ENCODE measurements at regions not wholly inside any gene's neighbourhood (a gene's known extent, or its start where the extent isn't known, plus 50 kb on each side); places are given as distances from the start of the nearest gene placed in this dataset.
"Not testable (repeated sequence)": the region's sequence is repeated elsewhere in the genome, so short reads cannot be mapped to it uniquely, and the experiment has no call there.

GRCh38 chr14:106329987-106330774 is 803.8 kb downstream of the TMEM121 start:
- H3K4me1 ChIP-seq (ENCODE audit: control insufficient read depth, insufficient read depth, low read length); H3K27ac ChIP-seq (ENCODE audit: insufficient read depth, low read depth, low read length, poor library complexity, severe bottlenecking): not testable (repeated sequence)
- 49 to 58% methylated on average over 4 to 5 of the region's 8 CpGs for WGBS, 2 experiments

DNA sequence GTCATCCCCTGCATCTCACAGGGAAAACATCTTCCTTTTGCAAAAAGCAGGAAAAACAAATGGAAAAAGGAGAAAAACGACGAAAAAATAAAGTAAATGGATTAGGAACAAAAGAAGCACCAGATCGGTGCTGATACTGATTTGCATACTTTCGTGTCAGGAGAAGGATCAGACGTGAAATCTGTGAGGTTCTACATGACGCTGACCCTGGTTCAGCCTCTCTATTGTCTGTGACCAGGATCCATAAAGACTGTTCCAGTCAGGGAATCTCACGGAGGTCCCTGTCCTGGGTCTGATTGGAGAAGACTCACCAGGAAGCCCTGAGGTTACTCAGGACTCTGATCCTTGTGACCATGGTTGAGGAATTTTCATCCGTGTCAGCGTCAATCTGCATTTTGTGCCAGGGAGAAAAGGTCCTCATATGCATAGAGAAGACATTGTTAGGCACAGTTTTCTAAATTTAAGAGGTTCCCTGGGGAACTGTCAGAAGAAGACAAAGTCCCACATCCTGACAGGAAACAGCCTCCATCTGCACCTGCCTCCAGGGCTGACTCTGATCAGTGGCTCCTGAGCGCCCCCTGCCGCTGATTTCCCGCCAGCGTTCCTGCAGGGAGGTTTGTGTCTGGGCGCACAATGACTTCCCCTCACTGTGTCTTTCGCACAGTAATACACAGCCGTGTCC is 808.2 kb downstream of the TMEM121 start:
- 65 to 68% methylated on average over 14 of the region's 16 CpGs for WGBS, 2 experiments
- not testable (repeated sequence) for H3K9me3 ChIP-seq (ENCODE audit: control insufficient read depth, low read length); H3K36me3 ChIP-seq (ENCODE audit: control insufficient read depth, insufficient read depth, low read length); H3K27me3 ChIP-seq (ENCODE audit: control insufficient read depth, insufficient read depth, low read length, poor library complexity, severe bottlenecking); H3K27ac ChIP-seq (ENCODE audit: insufficient read depth, low read depth, low read length, poor library complexity, severe bottlenecking); H3K4me3 ChIP-seq (ENCODE audit: insufficient read depth, low read depth, low read length); H3K4me1 ChIP-seq (ENCODE audit: control insufficient read depth, insufficient read depth, low read length)

More at GRCh38 chr14:106329987-106330774, 803.8 kb downstream of the TMEM121 start:
- not testable (repeated sequence) for H3K27me3 ChIP-seq (ENCODE audit: control insufficient read depth, insufficient read depth, low read length, poor library complexity, severe bottlenecking); H3K9me3 ChIP-seq (ENCODE audit: control insufficient read depth, low read length); H3K4me3 ChIP-seq (ENCODE audit: insufficient read depth, low read depth, low read length); H3K36me3 ChIP-seq (ENCODE audit: control insufficient read depth, insufficient read depth, low read length)

- not testable (repeated sequence) for H3K4me1 ChIP-seq (ENCODE audit: control insufficient read depth, insufficient read depth, low read length); H3K27ac ChIP-seq (ENCODE audit: insufficient read depth, low read depth, low read length, poor library complexity, severe bottlenecking); H3K36me3 ChIP-seq (ENCODE audit: control insufficient read depth, insufficient read depth, low read length); H3K4me3 ChIP-seq (ENCODE audit: insufficient read depth, low read depth, low read length); H3K27me3 ChIP-seq (ENCODE audit: control insufficient read depth, insufficient read depth, low read length, poor library complexity, severe bottlenecking); H3K9me3 ChIP-seq (ENCODE audit: control insufficient read depth, low read length)
- WGBS, 2 experiments: 79 to 85% methylated on average over 4 of the region's 6 CpGs
Measured at GRCh38 chr14:106335110-106335429, 808.7 kb downstream of the TMEM121 start.

DNA sequence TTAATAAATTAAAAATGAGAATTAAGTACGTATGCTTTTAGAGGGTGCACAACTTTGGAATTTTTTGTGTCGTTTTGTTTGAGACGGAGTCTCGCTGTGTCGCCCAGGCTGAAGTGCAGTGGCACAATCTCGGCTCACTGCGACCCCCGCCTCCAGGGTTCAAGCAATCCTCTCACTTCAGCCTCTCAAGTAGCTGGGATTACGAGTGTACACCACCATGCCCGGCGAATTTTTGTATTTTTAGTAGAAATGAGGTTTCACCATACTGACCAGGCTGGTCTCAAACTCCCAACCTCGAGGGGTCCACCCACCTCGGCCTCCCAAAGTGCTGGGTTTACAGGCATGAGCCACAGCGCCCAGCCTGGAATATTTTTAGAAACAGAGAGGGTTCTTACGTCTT is 812.4 kb downstream of the TMEM121 start:
- H3K27me3 ChIP-seq (ENCODE audit: control insufficient read depth, insufficient read depth, low read length, poor library complexity, severe bottlenecking); H3K9me3 ChIP-seq (ENCODE audit: control insufficient read depth, low read length); H3K27ac ChIP-seq (ENCODE audit: insufficient read depth, low read depth, low read length, poor library complexity, severe bottlenecking); H3K4me3 ChIP-seq (ENCODE audit: insufficient read depth, low read depth, low read length); H3K36me3 ChIP-seq (ENCODE audit: control insufficient read depth, insufficient read depth, low read length); H3K4me1 ChIP-seq (ENCODE audit: control insufficient read depth, insufficient read depth, low read length): not testable (repeated sequence)
- 73 to 81% methylated on average over 8 to 13 of the region's 15 CpGs for WGBS, 2 experiments

GRCh38 chr14:106340658-106341057 is 814.3 kb downstream of the TMEM121 start:
- H3K36me3 ChIP-seq (ENCODE audit: control insufficient read depth, insufficient read depth, low read length); H3K27ac ChIP-seq (ENCODE audit: insufficient read depth, low read depth, low read length, poor library complexity, severe bottlenecking); H3K9me3 ChIP-seq (ENCODE audit: control insufficient read depth, low read length); H3K4me3 ChIP-seq (ENCODE audit: insufficient read depth, low read depth, low read length); H3K4me1 ChIP-seq (ENCODE audit: control insufficient read depth, insufficient read depth, low read length); H3K27me3 ChIP-seq (ENCODE audit: control insufficient read depth, insufficient read depth, low read length, poor library complexity, severe bottlenecking): not testable (repeated sequence)
- 67 to 71% methylated on average over 2 of the region's 4 CpGs for WGBS, 2 experiments

- H3K27ac ChIP-seq (ENCODE audit: insufficient read depth, low read depth, low read length, poor library complexity, severe bottlenecking); H3K36me3 ChIP-seq (ENCODE audit: control insufficient read depth, insufficient read depth, low read length); H3K9me3 ChIP-seq (ENCODE audit: control insufficient read depth, low read length); H3K27me3 ChIP-seq (ENCODE audit: control insufficient read depth, insufficient read depth, low read length, poor library complexity, severe bottlenecking); H3K4me1 ChIP-seq (ENCODE audit: control insufficient read depth, insufficient read depth, low read length); H3K4me3 ChIP-seq (ENCODE audit: insufficient read depth, low read depth, low read length): not testable (repeated sequence)
- WGBS, 2 experiments: 76% methylated on average over 4 of the region's 5 CpGs; no CpG with 5 or more reads in 1 of the 2 experiments
Measured at GRCh38 chr14:106341161-106341560, 814.8 kb downstream of the TMEM121 start.

- H3K27ac ChIP-seq (ENCODE audit: insufficient read depth, low read depth, low read length, poor library complexity, severe bottlenecking): no peak overlapping the region
- H3K4me3 ChIP-seq (ENCODE audit: insufficient read depth, low read depth, low read length): no peak overlapping the region
- no peaks in the 10 kb centered on the region for H3K9me3 ChIP-seq (ENCODE audit: control insufficient read depth, low read length)
- no peaks in the 10 kb centered on the region for H3K36me3 ChIP-seq (ENCODE audit: control insufficient read depth, insufficient read depth, low read length)
- no peaks in the 10 kb centered on the region for H3K27me3 ChIP-seq (ENCODE audit: control insufficient read depth, insufficient read depth, low read length, poor library complexity, severe bottlenecking)
- no peaks in the 10 kb centered on the region for H3K4me1 ChIP-seq (ENCODE audit: control insufficient read depth, insufficient read depth, low read length)
- 67 to 72% methylated on average over 1 to 2 of the region's 2 CpGs for WGBS, 2 experiments
Measured at GRCh38 chr14:106343626-106344025, 817.2 kb downstream of the TMEM121 start.

- H3K4me3 ChIP-seq (ENCODE audit: insufficient read depth, low read depth, low read length); H3K36me3 ChIP-seq (ENCODE audit: control insufficient read depth, insufficient read depth, low read length); H3K27me3 ChIP-seq (ENCODE audit: control insufficient read depth, insufficient read depth, low read length, poor library complexity, severe bottlenecking); H3K27ac ChIP-seq (ENCODE audit: insufficient read depth, low read depth, low read length, poor library complexity, severe bottlenecking); H3K4me1 ChIP-seq (ENCODE audit: control insufficient read depth, insufficient read depth, low read length); H3K9me3 ChIP-seq (ENCODE audit: control insufficient read depth, low read length): not testable (repeated sequence)
- 45 to 58% methylated on average over 5 of the region's 5 CpGs for WGBS, 2 experiments
Measured at GRCh38 chr14:106344065-106344614, 817.8 kb downstream of the TMEM121 start.

GRCh38 chr14:106344791-106345479 is 818.6 kb downstream of the TMEM121 start:
- 68 to 79% methylated on average over 3 to 4 of the region's 5 CpGs for WGBS, 2 experiments
- H3K36me3 ChIP-seq (ENCODE audit: control insufficient read depth, insufficient read depth, low read length); H3K27me3 ChIP-seq (ENCODE audit: control insufficient read depth, insufficient read depth, low read length, poor library complexity, severe bottlenecking); H3K4me1 ChIP-seq (ENCODE audit: control insufficient read depth, insufficient read depth, low read length); H3K9me3 ChIP-seq (ENCODE audit: control insufficient read depth, low read length); H3K4me3 ChIP-seq (ENCODE audit: insufficient read depth, low read depth, low read length); H3K27ac ChIP-seq (ENCODE audit: insufficient read depth, low read depth, low read length, poor library complexity, severe bottlenecking): not testable (repeated sequence)

GRCh38 chr14:106346084-106346483 is 819.7 kb downstream of the TMEM121 start:
- Histone ChIP-seq H3K9me3 (ENCODE audit: control insufficient read depth, low read length) (no peaks in the 10 kb centered on the region), H3K36me3 (ENCODE audit: control insufficient read depth, insufficient read depth, low read length) (no peaks in the 10 kb centered on the region), H3K27me3 (ENCODE audit: control insufficient read depth, insufficient read depth, low read length, poor library complexity, severe bottlenecking) (no peaks in the 10 kb centered on the region), H3K27ac (ENCODE audit: insufficient read depth, low read depth, low read length, poor library complexity, severe bottlenecking) (no peak overlapping the region), H3K4me3 (ENCODE audit: insufficient read depth, low read depth, low read length) (no peak overlapping the region), H3K4me1 (ENCODE audit: control insufficient read depth, insufficient read depth, low read length) (no peaks in the 10 kb centered on the region)
- WGBS, 2 experiments: 75 to 80% methylated on average over 8 of the region's 8 CpGs

Measured in ectodermal cell (in vitro differentiated cells).